ENCODE measurements at regions not wholly inside any gene's neighbourhood (a gene's known extent, or its start where the extent isn't known, plus 50 kb on each side); places are given as distances from the start of the nearest gene placed in this dataset.
"Not testable (repeated sequence)": the region's sequence is repeated elsewhere in the genome, so short reads cannot be mapped to it uniquely, and the experiment has no call there.

- TF ChIP-seq SMAD1 (IDR thresholded peaks at IDR 0.05; ENCODE audit: low read depth, partially characterized antibody), result no peak
- TF ChIP-seq IRF3 (IDR thresholded peaks at IDR 0.05), result no peak
- no peak for TF ChIP-seq RFX5 (IDR thresholded peaks at IDR 0.05; ENCODE audit: low read depth, low read length)
- no peak for TF ChIP-seq MEF2B (IDR thresholded peaks at IDR 0.05; ENCODE audit: partially characterized antibody, poor library complexity, severe bottlenecking)
- no peak for TF ChIP-seq POLR2A (IDR thresholded peaks at IDR 0.05; ENCODE audit: low read depth, low read length)
- no peak for TF ChIP-seq RB1 (IDR thresholded peaks at IDR 0.05; ENCODE audit: borderline replicate concordance)
These were observed 65.7 kb upstream of the PTPRK start (continued) for GRCh38 chr6:128586095-128586494.

GRCh38 chr6:128580224-128581110 is 60.1 kb upstream of the PTPRK start:
- Histone ChIP-seq H4K20me1 (ENCODE audit: control insufficient read depth, insufficient read depth) (no peaks in the 10 kb centered on the region), H3K27me3 (replicated peaks in 1 of 2; ENCODE audit: control insufficient read depth in 2 of 2, insufficient read depth in 2 of 2, low read length in 1 of 2) (no peaks in the 10 kb centered on the region), H3K9me3 (replicated peaks; ENCODE audit: control insufficient read depth, insufficient read depth, low read length) (no peaks in the 10 kb centered on the region), H3K27ac (ENCODE audit: control insufficient read depth, insufficient read depth) (no peak overlapping the region), H2AFZ (ENCODE audit: control insufficient read depth, low read depth, low read length) (no peak overlapping the region), H3K4me3 (no peak overlapping the region), H3K36me3 (ENCODE audit: control insufficient read depth in 2 of 2, insufficient read depth in 2 of 2, low read length in 1 of 2) (no peaks in the 10 kb centered on the region), H3K9ac (ENCODE audit: control insufficient read depth, insufficient read depth, low read length) (no peak overlapping the region), H3K79me2 (ENCODE audit: control insufficient read depth, insufficient read depth, low read length) (no peaks in the 10 kb centered on the region), H3K4me1 (ENCODE audit: control insufficient read depth, insufficient read depth, low read length) (no peaks in the 10 kb centered on the region), H3K4me2 (ENCODE audit: control insufficient read depth, insufficient read depth) (no peak overlapping the region)
- SMC1A ChIA-PET (ENCODE audit: uncharacterized antibody, unreplicated experiment), result interaction anchor here (0.7 kb wide), 1 partner anchor 28 kb away, joined by 3 read pairs; no protein-coding TSS in a partner anchor
- FAIRE-seq, result no peak
- no peak for DNase-seq (ENCODE audit: low read depth, low spot score)
- CTCF ChIA-PET, result no interaction called here
- POLR2A ChIA-PET, result no interaction called here
- RAD21 ChIA-PET (ENCODE audit: unreplicated experiment), result no interaction called here
- no peak for TF ChIP-seq REST (IDR thresholded peaks at IDR 0.05; ENCODE audit: low read depth, low read length)
- no peak for TF ChIP-seq ATF3 (IDR thresholded peaks at IDR 0.05; ENCODE audit: borderline replicate concordance, extremely low read depth, low read depth, low read length)
- TF ChIP-seq ZBED1 (IDR thresholded peaks at IDR 0.05; ENCODE audit: borderline replicate concordance), result no peak
- no peak for TF ChIP-seq TAF1 (IDR thresholded peaks at IDR 0.05; ENCODE audit: borderline replicate concordance, low read depth, low read length)
- BruUV-seq (replicated peaks), result no TSS peak
- no peak for ATAC-seq
- 61% methylated on average over 38 of the region's 41 CpGs for WGBS (ENCODE audit: insufficient coverage, insufficient replicate concordance, low lambda C conversion rate, missing lambda C conversion rate)
- in situ Hi-C loops (cut with MboI), result no loop called here
- intact Hi-C loops (cut with micrococcal nuclease; ENCODE audit: unreplicated experiment), result no loop called here

GRCh38 chr6:128575254-128575653 is 54.9 kb upstream of the PTPRK start:
- WGBS (ENCODE audit: insufficient coverage, insufficient replicate concordance, low lambda C conversion rate, missing lambda C conversion rate), result 16% methylated on average over 5 of the region's 5 CpGs
- H3K36me3 ChIP-seq (ENCODE audit: control insufficient read depth in 2 of 2, insufficient read depth in 2 of 2, low read length in 1 of 2); ATAC-seq; H3K27ac ChIP-seq (ENCODE audit: control insufficient read depth, insufficient read depth); CTCF ChIA-PET; in situ Hi-C loops (cut with MboI); H3K9ac ChIP-seq (ENCODE audit: control insufficient read depth, insufficient read depth, low read length); H3K79me2 ChIP-seq (ENCODE audit: control insufficient read depth, insufficient read depth, low read length); DNase-seq (ENCODE audit: low read depth, low spot score); H3K4me1 ChIP-seq (ENCODE audit: control insufficient read depth, insufficient read depth, low read length); SMC1A ChIA-PET (ENCODE audit: uncharacterized antibody, unreplicated experiment); H3K4me2 ChIP-seq (ENCODE audit: control insufficient read depth, insufficient read depth); RAD21 ChIA-PET (ENCODE audit: unreplicated experiment); H3K27me3 ChIP-seq (replicated peaks in 1 of 2; ENCODE audit: control insufficient read depth in 2 of 2, insufficient read depth in 2 of 2, low read length in 1 of 2); POLR2A ChIA-PET; H2AFZ ChIP-seq (ENCODE audit: control insufficient read depth, low read depth, low read length); intact Hi-C loops (cut with micrococcal nuclease; ENCODE audit: unreplicated experiment); H3K4me3 ChIP-seq; BruUV-seq (replicated peaks); H3K9me3 ChIP-seq (replicated peaks; ENCODE audit: control insufficient read depth, insufficient read depth, low read length); FAIRE-seq; H4K20me1 ChIP-seq (ENCODE audit: control insufficient read depth, insufficient read depth): not testable (repeated sequence)

Measured in GM12878 (cell line).